K562 (cell line): ENCODE measurements at regions not wholly inside any gene's neighbourhood (a gene's known extent, or its start where the extent isn't known, plus 50 kb on each side); places are given as distances from the start of the nearest gene placed in this dataset.

Experiments used
- ATAC-seq: fragments of 200-7000 bp; cut with Tn5 transposase; 3 replicates; pipeline ENCODE4 v1.9.1; 2020; ENCODE audit warnings: moderate library complexity
- BruUV-seq: library from RNA; stranded (reverse); fragments of 400-500 nt; replicated peaks from 2 replicates; lab custom pipeline; 2021; lab: Mats Ljungman, UMichigan
- CTCF ChIA-PET: fragments of 300-600 bp; formaldehyde crosslinking; extraction: SDS; loops from one replicate; lab custom pipeline; 2021; ENCODE audit warnings: low intra/inter-chr PET ratio; lab: Yijun Ruan, JAX
- POLR2A ChIA-PET: fragments of 300-600, 350-650 bp; sonication (Branson Sonifier 250); formaldehyde crosslinking; extraction: SDS; loops from one replicate; lab custom pipeline; 2021; ENCODE audit warnings: antibody characterized with exemption, inconsistent platforms; lab: Yijun Ruan, JAX
- DNase-seq, 4 experiments: peaks; one replicate each; pipeline versions ENCODE4 v3.0.0 to v3.0.0-alpha.2; 2011 to 2018; ENCODE audit warnings: low spot score in 3 of 4, mixed read lengths in 3 of 4; ENCODE audit errors: extremely low read depth in 1 of 4
- FAIRE-seq: peaks from 2 replicates; lab custom pipeline; 2011; peaks lifted over from hg19 to GRCh38; lab: Jason Lieb, UNC
- H2AFZ ChIP-seq: 2 replicates; pipeline ENCODE4 v1.6.0; 2011; ENCODE audit warnings: low read depth, low read length, control low read depth, inconsistent platforms
- H3K27ac ChIP-seq: fragments of 200-600 bp; 3 replicates; pipeline ENCODE4 v1.8.0; 2011; ENCODE audit warnings: low read depth, mild to moderate bottlenecking, control low read depth, inconsistent platforms, low read length, moderate library complexity, mixed read lengths; ENCODE audit errors: extremely low read depth
- H3K27me3 ChIP-seq, 2 experiments: fragments of 300-600 bp in 1 of 2; 2 replicates in 1 of 2; 3 replicates in 1 of 2; pipeline versions ENCODE4 v1.6.0 to v1.8.0; 2011; ENCODE audit warnings: inconsistent platforms in 2 of 2, low read length in 2 of 2, mild to moderate bottlenecking in 1 of 2, mixed read lengths in 1 of 2, moderate library complexity in 1 of 2; ENCODE audit not compliant: control insufficient read depth in 2 of 2, insufficient read depth in 2 of 2
- H3K36me3 ChIP-seq: fragments of 300-600 bp; 3 replicates; pipeline ENCODE4 v1.8.0; 2011; ENCODE audit warnings: mild to moderate bottlenecking, low read length, inconsistent platforms; ENCODE audit not compliant: control insufficient read depth, insufficient read depth
- H3K4me1 ChIP-seq, 2 experiments: fragments of 200-600 bp in 1 of 2; replicated peaks in 1 of 2; 2 replicates in 1 of 2; 3 replicates in 1 of 2; pipeline versions ENCODE4 v1.5.1 to v1.8.0; 2011; ENCODE audit warnings: inconsistent platforms in 2 of 2, low read length in 2 of 2, mild to moderate bottlenecking in 1 of 2, mixed read lengths in 1 of 2, moderate library complexity in 1 of 2; ENCODE audit not compliant: control insufficient read depth in 2 of 2, insufficient read depth in 2 of 2
- H3K4me2 ChIP-seq: 2 replicates; pipeline ENCODE4 v1.6.1; 2011; ENCODE audit warnings: low read length, control low read depth, inconsistent platforms, mixed read lengths; ENCODE audit not compliant: insufficient read depth
- H3K4me3 ChIP-seq: fragments of 200-600 bp; sonication (generic), shearing (Covaris generic); 2 replicates; pipeline ENCODE4 v1.5.1; 2016; ENCODE audit warnings: control low read depth, inconsistent platforms
- H3K79me2 ChIP-seq: fragments of 200-600 bp; 3 replicates; pipeline ENCODE4 v1.8.0; 2011; ENCODE audit warnings: low read length, inconsistent platforms; ENCODE audit not compliant: control insufficient read depth, insufficient read depth
- H3K9ac ChIP-seq, 2 experiments: 2 replicates each; pipeline versions ENCODE4 v1.6.0 to v1.6.1; 2011; ENCODE audit warnings: low read depth in 2 of 2, low read length in 2 of 2, control low read depth in 1 of 2, inconsistent platforms in 1 of 2, mild to moderate bottlenecking in 1 of 2, mixed read lengths in 1 of 2; ENCODE audit not compliant: insufficient read depth in 1 of 2
- H3K9me1 ChIP-seq: one replicate; pipeline ENCODE4 v1.6.0; 2011; ENCODE audit warnings: inconsistent platforms, mild to moderate bottlenecking, low read length, moderate library complexity; ENCODE audit not compliant: control insufficient read depth, insufficient read depth
- H3K9me3 ChIP-seq: replicated peaks from 2 replicates; pipeline ENCODE4 v1.5.1; 2011; ENCODE audit warnings: low read depth, low read length, inconsistent platforms; ENCODE audit not compliant: control insufficient read depth, insufficient read depth
- H4K20me1 ChIP-seq: replicated peaks from 2 replicates; pipeline ENCODE4 v1.6.1; 2011; ENCODE audit warnings: low read length, inconsistent platforms, mixed read lengths; ENCODE audit not compliant: control insufficient read depth, insufficient read depth
- CHD2 ChIP-seq: IDR thresholded peaks from 2 replicates; pipeline ENCODE4 v1.6.1; 2011; ENCODE audit warnings: low read depth, low read length
- CLOCK ChIP-seq: fragments of 250-450 bp; sonication (Bioruptor Pico); IDR thresholded peaks from 2 replicates; pipeline ENCODE4 v1.4.0; 2020; ENCODE audit warnings: mild to moderate bottlenecking, moderate library complexity, borderline replicate concordance
- CTCF ChIP-seq, 3 experiments: IDR thresholded peaks in 2 of 3; conservative IDR thresholded peaks in 1 of 3; 2 replicates each; pipeline ENCODE4 v1.5.1; 2011 to 2012; ENCODE audit warnings: low read length in 3 of 3, mild to moderate bottlenecking in 3 of 3, control low read depth in 2 of 3, improper control_type of control experiment in 1 of 3, inconsistent platforms in 1 of 3, low read depth in 1 of 3, mixed read lengths in 1 of 3, moderate library complexity in 1 of 3; ENCODE audit not compliant: insufficient read depth in 2 of 3
- E2F5 ChIP-seq: sonication (generic); formaldehyde crosslinking; IDR thresholded peaks from 2 replicates; pipeline ENCODE4 v1.8.0; 2022; ENCODE audit warnings: mild to moderate bottlenecking, missing genetic modification reagents
- FOXA3 ChIP-seq, 2 experiments: fragments of 450-650 bp in 1 of 2; sonication (generic) in 1 of 2; formaldehyde crosslinking; IDR thresholded peaks in 1 of 2; conservative IDR thresholded peaks in 1 of 2; 2 replicates each; pipeline versions ENCODE4 v1.4.0 to v1.8.0; 2020 to 2022; ENCODE audit warnings: mild to moderate bottlenecking in 2 of 2, missing genetic modification reagents in 1 of 2
- FUS ChIP-seq: fragments of 200-400 bp; formaldehyde crosslinking; optimal IDR thresholded peaks from 2 replicates; pipeline ENCODE3; 2017; ENCODE audit warnings: low read depth, low read length
- HCFC1 ChIP-seq: IDR thresholded peaks from 2 replicates; pipeline ENCODE4 v1.6.1; 2012; ENCODE audit warnings: low read depth, low read length, improper control_type of control experiment
- HIVEP1 ChIP-seq: fragments of 250-450 bp; sonication (Bioruptor Pico); IDR thresholded peaks from 2 replicates; pipeline ENCODE4 v1.4.0; 2020; ENCODE audit warnings: mild to moderate bottlenecking
- ZNF12 ChIP-seq: sonication (generic); formaldehyde crosslinking; IDR thresholded peaks from 2 replicates; pipeline ENCODE4 v1.4.0; 2020; ENCODE audit warnings: mild to moderate bottlenecking, missing genetic modification reagents
- ZNF586 ChIP-seq: fragments of 450-650 bp; formaldehyde crosslinking; conservative IDR thresholded peaks from 2 replicates; pipeline ENCODE4 v1.4.0; 2020; ENCODE audit warnings: mild to moderate bottlenecking, moderate library complexity
- ZNF780A ChIP-seq: fragments of 250-450 bp; sonication (Bioruptor Pico); IDR thresholded peaks from 2 replicates; pipeline ENCODE4 v1.5.0; 2021; ENCODE audit warnings: mild to moderate bottlenecking
- in situ Hi-C: fragments of 300-500 bp; cut with MboI; formaldehyde crosslinking; loops from 4 replicates; pipeline ENCODE4 v1.15.0; 2018; ENCODE audit warnings: inconsistent platforms, mixed read lengths
- intact Hi-C: fragments of 100-400 bp; cut with micrococcal nuclease; formaldehyde crosslinking; loops from 2 replicates; pipeline ENCODE4 v1.14.2; 2022

GRCh38 chr1:101698681-101699080 is 298.0 kb downstream of the OLFM3 start (continued):
- no peak for TF ChIP-seq CTCF (IDR thresholded peaks at IDR 0.05 in 2 of 3, conservative IDR thresholded peaks at IDR 0.05 in 1 of 3; ENCODE audit: insufficient read depth in 2 of 3, low read depth in 1 of 3, low read length in 3 of 3)

- Histone ChIP-seq H2AFZ (no peak overlapping the region), H3K79me2 (no peaks in the 10 kb centered on the region), H3K9ac (no peak overlapping the region), H3K9me3 (no peaks in the 10 kb centered on the region), H3K4me3 (no peak overlapping the region), H3K4me1 (no peaks in the 10 kb centered on the region), H3K36me3 (no peaks in the 10 kb centered on the region), H3K9me1 (no peaks in the 10 kb centered on the region), H3K27ac (no peak overlapping the region), H3K27me3 (no peaks in the 10 kb centered on the region), H3K4me2 (no peak overlapping the region), H4K20me1 (no peaks in the 10 kb centered on the region)
- no TSS peak for BruUV-seq
- no peak for DNase-seq
- ATAC-seq, result no peak
- TF ChIP-seq ZNF586 (no peak), E2F5 (CRISPR knock-in tag) (no peak), ZNF780A (CRISPR knock-in tag) (no peak), HCFC1 (no peak), CHD2 (no peak), ZNF12 (CRISPR knock-in tag) (no peak), CLOCK (CRISPR knock-in tag) (no peak), FOXA3 (CRISPR knock-in tag; conservative IDR thresholded peaks at IDR 0.05 in 1 of 2, IDR thresholded peaks at IDR 0.05 in 1 of 2) (no peak), FUS (no peak), HIVEP1 (no peak)
- ChIA-PET POLR2A (no interaction called here), CTCF (no interaction called here)
- FAIRE-seq, result no peak
- intact Hi-C loops (no loop called here), in situ Hi-C loops (no loop called here)
These were observed 291.8 kb downstream of the OLFM3 start for GRCh38 chr1:101704895-101705294.
